K562 (cell line): ENCODE measurements at regions not wholly inside any gene's neighbourhood (a gene's known extent, or its start where the extent isn't known, plus 50 kb on each side); places are given as distances from the start of the nearest gene placed in this dataset.

Experiments
- EP300 ChIP-seq: IDR thresholded peaks from 2 replicates; pipeline ENCODE4 v1.6.1; 2012; ENCODE audit warnings: low read length, improper control_type of control experiment
- FOS ChIP-seq: IDR thresholded peaks from 3 replicates; pipeline ENCODE4 v1.6.1; 2011; ENCODE audit not compliant: insufficient read length; ENCODE audit errors: extremely low read depth
- MITF ChIP-seq: IDR thresholded peaks from 2 replicates; pipeline ENCODE4 v1.6.1; 2014; ENCODE audit warnings: antibody characterized with exemption
- RCOR1 ChIP-seq, 2 experiments: IDR thresholded peaks; 2 replicates each; pipeline ENCODE4 v1.6.1; 2012; ENCODE audit warnings: low read depth in 2 of 2, low read length in 2 of 2, borderline replicate concordance in 1 of 2, improper control_type of control experiment in 1 of 2
- ZNF384 ChIP-seq: IDR thresholded peaks from 2 replicates; pipeline ENCODE4 v1.6.1; 2012; ENCODE audit warnings: low read depth, low read length, improper control_type of control experiment
- ZNF407 ChIP-seq: fragments of 450-650 bp; IDR thresholded peaks from 2 replicates; pipeline ENCODE4 v1.6.1; 2016; ENCODE audit warnings: low read depth

GRCh38 chr2:5975401-5975800, 283.2 kb downstream of the SOX11 start (continued):
- TF ChIP-seq ZNF407 = no peak
- TF ChIP-seq MITF = no peak
- no peak for TF ChIP-seq EP300
- no peak for TF ChIP-seq FOS
- no peak for TF ChIP-seq RCOR1 (IDR thresholded peaks at IDR 0.05; ENCODE audit: borderline replicate concordance in 1 of 2, low read depth in 2 of 2, low read length in 2 of 2)
- TF ChIP-seq ZNF384 = no peak
